ENCODE measurements at regions not wholly inside any gene's neighbourhood (a gene's known extent, or its start where the extent isn't known, plus 50 kb on each side); places are given as distances from the start of the nearest gene placed in this dataset.

GRCh38 chr16:50868577-50868976 is 126.7 kb downstream of the CYLD start:
- H3K4me1 ChIP-seq (ENCODE audit: control insufficient read depth, insufficient read depth, low read length), result no peaks in the 10 kb centered on the region
- no peak overlapping the region for H3K4me3 ChIP-seq (ENCODE audit: low read length)
- intact Hi-C loops (cut with DNase I), result no loop called here
- no peaks in the 10 kb centered on the region for H3K9me3 ChIP-seq (ENCODE audit: control insufficient read depth, low read length)
- no peaks in the 10 kb centered on the region for H3K27me3 ChIP-seq (ENCODE audit: control insufficient read depth, insufficient read depth)
- H3K27ac ChIP-seq (ENCODE audit: low read length), result no peak overlapping the region
- no peak for DNase-seq
- no peak for ATAC-seq

- intact Hi-C loops (cut with DNase I), result no loop called here
- H3K4me3 ChIP-seq (ENCODE audit: low read length), result no peak overlapping the region
- no peak overlapping the region for H3K27ac ChIP-seq (ENCODE audit: low read length)
- ATAC-seq, result no peak
- WGBS, result 88% methylated on average over 2 of the region's 2 CpGs
- no peaks in the 10 kb centered on the region for H3K27me3 ChIP-seq (ENCODE audit: control insufficient read depth, insufficient read depth)
- no peaks in the 10 kb centered on the region for H3K4me1 ChIP-seq (ENCODE audit: control insufficient read depth, insufficient read depth, low read length)
- no peak for DNase-seq
- H3K9me3 ChIP-seq (ENCODE audit: control insufficient read depth, low read length), result no peaks in the 10 kb centered on the region
Observed at GRCh38 chr16:50866806-50867205, 124.9 kb downstream of the CYLD start.

- H3K4me1 ChIP-seq (ENCODE audit: control insufficient read depth, insufficient read depth, low read length), result no peaks in the 10 kb centered on the region
- no peaks in the 10 kb centered on the region for H3K27me3 ChIP-seq (ENCODE audit: control insufficient read depth, insufficient read depth)
- 82% methylated on average over 5 of the region's 5 CpGs for WGBS
- H3K27ac ChIP-seq (ENCODE audit: low read length), result no peak overlapping the region
- no peaks in the 10 kb centered on the region for H3K9me3 ChIP-seq (ENCODE audit: control insufficient read depth, low read length)
- ATAC-seq (no peak), DNase-seq (no peak)
- intact Hi-C loops (cut with DNase I), result no loop called here
- no peak overlapping the region for H3K4me3 ChIP-seq (ENCODE audit: low read length)
Observed at GRCh38 chr16:50864386-50864785, 122.5 kb downstream of the CYLD start.

GRCh38 chr16:50863644-50864144 is 121.8 kb downstream of the CYLD start:
- WGBS, result 85% methylated on average over 8 of the region's 8 CpGs
- intact Hi-C loops (cut with DNase I), result no loop called here
- H3K27me3 ChIP-seq (ENCODE audit: control insufficient read depth, insufficient read depth), result no peaks in the 10 kb centered on the region

GRCh38 chr16:50862818-50863643 is 121.1 kb downstream of the CYLD start:
- ATAC-seq, result peak in 1 of 2 donors; percentile 46
- Histone ChIP-seq H3K9me3 (ENCODE audit: control insufficient read depth, low read length) (no peaks in the 10 kb centered on the region), H3K4me1 (ENCODE audit: control insufficient read depth, insufficient read depth, low read length) (no peaks in the 10 kb centered on the region), H3K27me3 (ENCODE audit: control insufficient read depth, insufficient read depth) (no peaks in the 10 kb centered on the region), H3K27ac (ENCODE audit: low read length) (no peak overlapping the region), H3K4me3 (ENCODE audit: low read length) (no peak overlapping the region)
- DNase-seq, result no peak
- intact Hi-C loops (cut with DNase I), result no loop called here
- WGBS, result 78% methylated on average over 25 of the region's 25 CpGs

More at GRCh38 chr16:50863644-50864144, 121.8 kb downstream of the CYLD start:
- DNase-seq (no peak), ATAC-seq (no peak)
- H3K27ac ChIP-seq (ENCODE audit: low read length), result no peak overlapping the region
- H3K4me3 ChIP-seq (ENCODE audit: low read length), result no peak overlapping the region
- H3K4me1 ChIP-seq (ENCODE audit: control insufficient read depth, insufficient read depth, low read length), result no peaks in the 10 kb centered on the region
- H3K9me3 ChIP-seq (ENCODE audit: control insufficient read depth, low read length), result no peaks in the 10 kb centered on the region

- Histone ChIP-seq H3K27ac (ENCODE audit: low read length) (no peak overlapping the region), H3K4me3 (ENCODE audit: low read length) (no peak overlapping the region), H3K27me3 (ENCODE audit: control insufficient read depth, insufficient read depth) (no peaks in the 10 kb centered on the region), H3K4me1 (ENCODE audit: control insufficient read depth, insufficient read depth, low read length) (no peaks in the 10 kb centered on the region), H3K9me3 (ENCODE audit: control insufficient read depth, low read length) (no peaks in the 10 kb centered on the region)
- 36% methylated on average over 4 of the region's 4 CpGs for WGBS
- intact Hi-C loops (cut with DNase I), result no loop called here
- no peak for ATAC-seq
- DNase-seq, result no peak
Observed at GRCh38 chr16:50861970-50862411, 120.1 kb downstream of the CYLD start.

GRCh38 chr16:50861451-50861850 is 119.6 kb downstream of the CYLD start:
- H3K4me1 ChIP-seq (ENCODE audit: control insufficient read depth, insufficient read depth, low read length), result no peaks in the 10 kb centered on the region
- no peaks in the 10 kb centered on the region for H3K9me3 ChIP-seq (ENCODE audit: control insufficient read depth, low read length)
- no peaks in the 10 kb centered on the region for H3K27me3 ChIP-seq (ENCODE audit: control insufficient read depth, insufficient read depth)
- DNase-seq (no peak), ATAC-seq (no peak)
- WGBS, result 76% methylated on average over 4 of the region's 4 CpGs
- no peak overlapping the region for H3K27ac ChIP-seq (ENCODE audit: low read length)
- no peak overlapping the region for H3K4me3 ChIP-seq (ENCODE audit: low read length)
- intact Hi-C loops (cut with DNase I), result no loop called here

GRCh38 chr16:50859628-50860360 is 117.9 kb downstream of the CYLD start:
- intact Hi-C loops (cut with DNase I), result no loop called here
- H3K27me3 ChIP-seq (ENCODE audit: control insufficient read depth, insufficient read depth), result no peaks in the 10 kb centered on the region
- H3K9me3 ChIP-seq (ENCODE audit: control insufficient read depth, low read length), result no peaks in the 10 kb centered on the region
- DNase-seq, result no peak
- no peak for ATAC-seq
- no peaks in the 10 kb centered on the region for H3K4me1 ChIP-seq (ENCODE audit: control insufficient read depth, insufficient read depth, low read length)
- H3K4me3 ChIP-seq (ENCODE audit: low read length), result no peak overlapping the region
- no peak overlapping the region for H3K27ac ChIP-seq (ENCODE audit: low read length)
- WGBS, result 85% methylated on average over 12 of the region's 12 CpGs

- DNase-seq, result no peak
- H3K27ac ChIP-seq (ENCODE audit: low read length), result no peak overlapping the region
- H3K4me1 ChIP-seq (ENCODE audit: control insufficient read depth, insufficient read depth, low read length), result no peaks in the 10 kb centered on the region
- 75% methylated on average over 10 of the region's 10 CpGs for WGBS
- no peak overlapping the region for H3K4me3 ChIP-seq (ENCODE audit: low read length)
- intact Hi-C loops (cut with DNase I), result no loop called here
- ATAC-seq, result no peak
- H3K9me3 ChIP-seq (ENCODE audit: control insufficient read depth, low read length), result no peaks in the 10 kb centered on the region
- H3K27me3 ChIP-seq (ENCODE audit: control insufficient read depth, insufficient read depth), result no peaks in the 10 kb centered on the region
Observed at GRCh38 chr16:50858877-50859627, 117.2 kb downstream of the CYLD start.

- no peak for ATAC-seq
- Histone ChIP-seq H3K27ac (ENCODE audit: low read length) (no peak overlapping the region), H3K27me3 (ENCODE audit: control insufficient read depth, insufficient read depth) (no peaks in the 10 kb centered on the region), H3K4me3 (ENCODE audit: low read length) (no peak overlapping the region), H3K9me3 (ENCODE audit: control insufficient read depth, low read length) (no peaks in the 10 kb centered on the region), H3K4me1 (ENCODE audit: control insufficient read depth, insufficient read depth, low read length) (no peaks in the 10 kb centered on the region)
- 73% methylated on average over 6 of the region's 6 CpGs for WGBS
- no peak for DNase-seq
- intact Hi-C loops (cut with DNase I), result no loop called here
Observed at GRCh38 chr16:50858376-50858775, 116.5 kb downstream of the CYLD start.

GRCh38 chr16:50857881-50858280 is 116.0 kb downstream of the CYLD start:
- 80% methylated on average over 5 of the region's 5 CpGs for WGBS
- Histone ChIP-seq H3K4me3 (ENCODE audit: low read length) (no peak overlapping the region), H3K4me1 (ENCODE audit: control insufficient read depth, insufficient read depth, low read length) (no peaks in the 10 kb centered on the region), H3K27me3 (ENCODE audit: control insufficient read depth, insufficient read depth) (no peaks in the 10 kb centered on the region), H3K9me3 (ENCODE audit: control insufficient read depth, low read length) (no peaks in the 10 kb centered on the region), H3K27ac (ENCODE audit: low read length) (no peak overlapping the region)
- intact Hi-C loops (cut with DNase I), result no loop called here
- ATAC-seq, result no peak
- no peak for DNase-seq

All from right cardiac atrium (tissue), 5 donors.